CD4-positive, alpha-beta T cell treated with Interleukin-12 subunit alpha and Interleukin-12 subunit beta, for 1 hour (primary cell): ENCODE measurements at regions not wholly inside any gene's neighbourhood (a gene's known extent, or its start where the extent isn't known, plus 50 kb on each side); places are given as distances from the start of the nearest gene placed in this dataset.
"Not testable (repeated sequence)": the region's sequence is repeated elsewhere in the genome, so short reads cannot be mapped to it uniquely, and the experiment has no call there.

Source experiments
- DNase-seq: peaks from one replicate; pipeline ENCODE4 v3.0.0-alpha.2; 2020

DNA sequence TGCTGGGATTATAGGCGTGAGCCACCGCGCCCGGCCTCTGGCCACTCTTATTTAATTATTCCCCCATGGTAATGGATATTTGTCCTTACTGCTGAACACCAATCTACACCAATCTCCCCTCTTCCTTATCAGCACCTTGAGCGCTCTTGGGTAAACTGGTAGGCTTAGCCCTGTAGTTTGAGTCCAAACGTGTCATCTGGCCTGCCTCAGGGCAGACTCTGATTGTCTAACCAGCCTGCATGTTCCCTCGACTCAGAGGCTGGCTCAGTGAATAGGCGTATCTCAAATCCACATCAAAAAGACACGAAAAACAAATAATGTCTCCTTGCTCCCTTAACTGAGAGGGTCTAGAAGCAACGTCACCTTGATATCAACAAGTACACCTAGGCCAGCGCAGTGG is 260.9 kb downstream of the TFAP2C start:
- DNase-seq, result no peak

- no peak for DNase-seq
These were observed 264.3 kb downstream of the TFAP2C start for GRCh38 chr20:56893226-56893917.

DNA sequence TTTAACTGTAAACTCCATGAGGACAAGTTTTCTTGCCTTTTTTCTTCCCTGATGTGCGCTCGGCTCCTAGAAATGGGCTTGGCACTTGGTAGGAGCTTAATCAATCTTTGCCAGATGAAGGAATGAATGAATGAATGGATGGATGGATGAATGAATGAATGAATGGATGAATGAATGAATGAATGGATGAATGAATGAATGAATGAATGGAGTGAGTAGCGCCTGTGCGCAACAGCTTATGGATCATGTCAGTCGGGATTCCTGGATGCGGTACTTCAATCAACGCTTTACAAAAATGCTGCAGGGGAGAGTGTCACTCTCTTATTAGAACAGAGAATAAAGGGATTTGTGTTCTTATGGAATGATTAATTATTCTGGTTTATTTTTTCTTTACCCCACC is 267.3 kb downstream of the TFAP2C start:
- DNase-seq, result no peak

DNA sequence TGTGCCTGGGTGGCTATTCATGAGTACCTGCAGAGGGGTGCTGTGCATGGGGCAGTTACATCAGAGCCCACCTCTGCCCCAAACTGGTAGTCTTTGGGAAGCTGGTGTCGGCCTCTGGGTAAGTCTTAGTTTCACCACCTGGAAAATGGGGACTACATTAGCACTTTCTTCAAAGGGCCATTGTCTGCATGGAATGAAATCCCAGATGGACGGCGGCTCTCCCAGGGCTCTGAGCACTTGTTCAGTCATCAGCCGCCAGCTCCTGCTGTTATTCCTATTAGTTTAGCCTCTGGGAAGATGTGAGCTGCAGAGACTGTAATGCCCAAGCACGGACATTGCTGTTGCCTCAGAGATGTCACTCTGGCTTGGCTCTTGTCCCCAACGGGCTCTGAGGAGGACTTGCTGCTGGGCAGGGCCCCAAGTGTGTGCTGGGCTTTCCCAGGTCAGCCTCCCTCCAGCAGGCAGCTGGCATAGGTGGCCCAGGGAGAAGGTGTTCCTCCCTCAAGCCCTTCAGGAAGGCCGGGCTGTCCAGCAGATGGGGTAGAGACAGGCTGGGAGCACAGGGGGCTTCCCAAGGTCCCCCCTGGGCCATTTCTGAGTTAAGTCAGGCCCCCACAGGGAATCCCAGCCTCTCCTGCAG is 268.3 kb downstream of the TFAP2C start:
- DNase-seq, result no peak

- no peak for DNase-seq
These were observed 268.8 kb downstream of the TFAP2C start for GRCh38 chr20:56897958-56898349.

DNA sequence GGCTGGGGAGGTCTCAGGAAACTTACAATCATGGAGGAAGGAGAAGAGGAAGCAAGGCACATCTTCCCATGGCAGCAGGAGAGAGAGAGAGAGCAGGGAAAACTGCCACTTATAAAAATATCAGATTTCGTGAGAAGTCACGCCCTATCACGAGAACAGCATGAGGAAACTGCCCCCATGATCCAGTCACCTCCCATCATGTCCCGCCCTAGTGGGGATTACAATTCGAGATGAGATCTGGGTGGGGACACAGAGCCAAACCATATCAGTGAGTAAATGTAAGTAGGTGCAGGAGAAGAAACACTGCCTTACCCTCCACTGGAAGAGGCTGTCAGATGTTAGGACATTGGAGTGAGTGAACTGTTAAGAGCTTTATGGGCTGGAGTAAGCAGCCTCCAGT is 270.4 kb downstream of the TFAP2C start:
- no peak for DNase-seq

GRCh38 chr20:56900252-56900651 is 271.1 kb downstream of the TFAP2C start:
- no peak for DNase-seq

GRCh38 chr20:56903421-56903820 is 274.3 kb downstream of the TFAP2C start:
- no peak for DNase-seq

DNA sequence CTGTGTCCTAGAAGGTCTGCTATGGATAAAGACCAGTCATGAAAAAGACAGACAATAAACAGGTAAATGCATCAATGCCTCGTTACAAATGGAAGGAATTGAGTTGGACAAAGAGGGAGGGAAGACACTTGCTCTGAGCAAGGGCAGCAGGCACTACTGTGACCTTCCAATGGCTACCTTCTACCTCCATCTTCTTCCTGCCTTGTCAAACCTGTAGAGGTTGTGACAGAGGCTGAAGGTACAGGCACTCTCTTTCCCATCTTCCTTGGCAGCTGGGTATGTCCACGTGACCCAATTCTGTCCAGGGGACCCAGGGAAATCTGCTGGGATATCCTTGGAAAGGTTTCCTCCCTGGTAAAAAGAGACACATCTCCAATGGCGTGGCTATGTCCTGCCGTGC is 274.8 kb downstream of the TFAP2C start:
- no peak for DNase-seq

DNA sequence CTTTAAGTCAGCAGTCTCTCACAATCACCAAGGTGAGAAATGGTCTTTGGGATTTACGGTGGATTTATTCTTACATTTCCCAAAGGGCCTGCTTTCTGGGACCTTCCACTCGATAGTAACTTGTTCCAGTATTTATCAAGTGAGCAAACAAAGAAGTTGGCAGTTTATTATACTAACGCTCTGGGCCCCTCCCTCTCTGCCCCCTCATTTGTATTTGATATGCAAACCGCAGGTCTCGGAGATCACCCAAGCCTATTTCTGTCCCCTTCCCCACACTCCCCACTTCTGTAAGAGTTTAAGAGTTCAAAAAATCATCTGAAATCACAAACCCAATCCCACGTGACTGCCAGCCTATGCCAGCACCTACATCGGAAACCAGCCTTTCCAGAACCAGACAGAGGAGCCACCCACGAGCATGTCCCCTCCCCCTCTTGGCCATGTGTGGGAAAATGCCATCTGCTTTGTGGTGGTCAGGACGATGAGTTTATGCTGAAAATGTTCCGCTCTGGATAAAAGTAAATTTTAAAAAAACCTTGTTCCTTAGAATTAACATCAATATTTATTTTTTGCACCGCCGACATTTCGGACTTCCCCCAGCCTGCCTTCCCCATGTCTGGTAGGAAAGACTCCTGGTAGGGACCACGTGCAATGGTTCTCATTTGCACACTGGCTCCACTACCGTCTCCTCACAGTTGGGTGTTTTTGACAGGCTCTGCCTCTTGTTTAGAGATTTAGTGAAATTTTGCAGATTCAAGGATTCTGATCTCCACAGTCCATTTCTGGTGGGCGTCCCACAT is 281.0 kb downstream of the TFAP2C start:
- DNase-seq, result no peak

DNA sequence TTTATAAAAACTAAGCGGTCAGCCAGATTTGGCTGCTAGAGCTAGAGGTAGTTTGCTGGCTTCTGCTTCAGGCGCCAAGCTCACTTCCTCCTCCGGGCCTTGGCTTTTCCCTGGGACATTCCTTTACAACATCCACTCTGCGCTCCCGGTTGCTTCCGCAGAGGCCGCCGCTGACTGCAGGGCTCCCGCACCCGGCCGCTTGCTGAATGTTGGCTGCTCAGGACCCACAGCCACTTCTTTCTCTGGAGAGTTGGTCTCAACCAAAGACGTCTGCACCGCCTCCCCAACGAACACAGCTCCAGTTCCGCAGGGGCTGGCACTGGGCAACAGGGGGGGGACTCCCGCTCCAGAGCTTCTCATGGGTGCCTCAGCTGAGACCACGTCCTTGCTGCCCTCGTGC is 282.8 kb downstream of the TFAP2C start:
- no peak for DNase-seq

DNA sequence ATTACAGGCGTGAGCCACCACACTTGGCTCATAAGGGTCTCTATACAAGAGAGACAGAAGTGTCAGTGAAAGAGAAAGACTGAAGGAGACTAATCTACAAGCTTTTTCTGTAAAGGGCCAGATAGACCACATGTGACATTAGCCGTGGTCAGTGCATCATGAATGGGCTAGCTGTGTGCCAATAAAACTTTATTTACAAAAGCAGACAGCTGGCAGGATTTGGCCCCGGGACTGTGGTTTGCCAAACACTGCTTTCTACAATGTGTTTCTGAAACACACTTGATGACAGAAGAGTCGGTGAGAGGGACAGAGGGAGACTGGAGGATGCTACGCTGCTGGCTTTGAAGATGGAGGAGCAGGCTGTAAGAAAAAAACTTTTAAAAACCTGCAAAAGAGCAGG is 285.4 kb downstream of the TFAP2C start:
- DNase-seq, result no peak

DNA sequence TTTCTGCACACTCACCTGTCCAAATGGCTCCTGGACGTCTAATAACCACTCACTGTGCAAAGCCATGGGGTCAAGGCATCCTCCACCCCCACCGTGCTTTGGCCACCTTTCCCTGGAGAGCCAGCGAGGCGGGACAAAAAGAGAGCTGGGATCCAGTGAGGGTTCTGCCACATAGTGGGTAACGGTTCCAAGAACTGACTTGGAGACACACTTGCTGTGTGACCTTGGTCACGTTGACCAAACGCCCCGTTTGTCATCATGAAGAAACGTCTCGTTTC is 287.2 kb downstream of the TFAP2C start:
- DNase-seq, result no peak

- DNase-seq, result not testable (repeated sequence)
These were observed 290.9 kb downstream of the TFAP2C start for GRCh38 chr20:56920041-56920440.

DNA sequence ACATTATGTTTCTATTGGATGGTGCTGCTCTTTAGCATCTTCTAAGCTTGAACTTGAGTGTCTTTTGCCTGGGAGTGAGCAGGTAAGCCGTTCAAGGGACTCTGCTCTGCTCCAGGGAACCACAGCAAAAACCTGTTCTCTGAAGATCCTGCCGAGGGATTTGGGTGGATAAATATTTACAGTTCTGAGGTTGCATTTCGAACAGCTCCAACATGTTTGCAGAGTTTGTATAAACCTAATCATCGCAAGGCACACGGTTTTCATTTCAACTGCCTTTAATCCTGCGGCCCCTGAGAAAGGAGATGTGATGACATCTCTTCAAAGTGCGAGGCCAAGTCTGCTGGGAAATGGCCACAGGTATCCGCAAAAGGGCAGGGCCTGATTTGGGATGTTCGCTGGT is 293.4 kb downstream of the TFAP2C start:
- DNase-seq, result no peak

- DNase-seq, result no peak
These were observed 295.4 kb downstream of the TFAP2C start for GRCh38 chr20:56924292-56925081.

- no peak for DNase-seq
These were observed 296.1 kb downstream of the TFAP2C start for GRCh38 chr20:56925082-56925830.

GRCh38 chr20:56925831-56926170 is 296.7 kb downstream of the TFAP2C start:
- no peak for DNase-seq

- DNase-seq, result no peak
These were observed 297.4 kb downstream of the TFAP2C start for GRCh38 chr20:56926501-56926900.

- DNase-seq, result no peak
These were observed 298.0 kb downstream of the TFAP2C start for GRCh38 chr20:56927127-56927526.

GRCh38 chr20:56928007-56928406 is 298.9 kb downstream of the TFAP2C start:
- no peak for DNase-seq

- no peak for DNase-seq
These were observed 300.5 kb downstream of the TFAP2C start for GRCh38 chr20:56929606-56930005.

DNA sequence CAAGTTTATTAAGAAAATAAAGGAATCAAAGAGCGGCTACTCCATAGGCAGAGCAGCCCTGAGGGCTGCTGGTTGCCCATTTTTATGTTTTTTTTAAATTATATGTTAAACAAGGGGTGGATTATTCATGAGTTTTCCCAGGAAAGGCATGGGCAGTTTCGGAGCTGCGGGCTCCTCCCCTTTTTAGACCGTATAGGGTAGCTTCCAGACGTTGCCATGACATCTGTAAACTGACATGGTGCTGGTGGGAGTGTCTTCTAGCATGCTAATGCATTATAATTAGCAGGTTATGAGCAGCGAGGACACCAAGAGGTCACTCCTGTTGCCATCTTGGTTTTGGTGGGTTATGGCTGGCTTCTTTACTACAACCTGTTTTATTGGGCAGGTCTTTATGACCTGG is 301.8 kb downstream of the TFAP2C start:
- DNase-seq, result no peak
